Umbilical cord (tissue), 1 donor: ENCODE measurements at regions not wholly inside any gene's neighbourhood (a gene's known extent, or its start where the extent isn't known, plus 50 kb on each side); places are given as distances from the start of the nearest gene placed in this dataset.
"Not testable (repeated sequence)": the region's sequence is repeated elsewhere in the genome, so short reads cannot be mapped to it uniquely, and the experiment has no call there.

Experiments used
- DNase-seq: peaks from one replicate; pipeline ENCODE4 v3.0.0-alpha.2; 2015; ENCODE audit warnings: low spot score

DNA sequence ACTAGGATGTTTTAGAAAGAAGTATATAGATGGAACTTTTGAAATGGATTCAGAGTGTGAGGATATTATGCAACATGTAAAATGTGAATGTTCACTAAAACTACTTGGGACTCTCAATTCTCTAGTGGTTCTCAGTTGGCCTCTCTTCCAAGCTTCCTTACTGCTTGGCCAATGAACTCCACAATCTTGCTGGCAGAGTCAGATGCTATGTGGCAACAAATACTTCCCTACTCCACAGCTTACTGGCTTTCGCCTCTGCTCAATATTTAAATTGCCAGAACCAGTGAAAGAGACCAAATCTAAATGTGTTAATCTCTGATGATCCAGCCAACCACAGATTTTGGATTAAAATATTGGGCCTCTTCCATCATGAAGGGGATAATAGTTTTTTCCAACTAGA, 138.4 kb downstream of the HTR1B start:
- no peak for DNase-seq

DNA sequence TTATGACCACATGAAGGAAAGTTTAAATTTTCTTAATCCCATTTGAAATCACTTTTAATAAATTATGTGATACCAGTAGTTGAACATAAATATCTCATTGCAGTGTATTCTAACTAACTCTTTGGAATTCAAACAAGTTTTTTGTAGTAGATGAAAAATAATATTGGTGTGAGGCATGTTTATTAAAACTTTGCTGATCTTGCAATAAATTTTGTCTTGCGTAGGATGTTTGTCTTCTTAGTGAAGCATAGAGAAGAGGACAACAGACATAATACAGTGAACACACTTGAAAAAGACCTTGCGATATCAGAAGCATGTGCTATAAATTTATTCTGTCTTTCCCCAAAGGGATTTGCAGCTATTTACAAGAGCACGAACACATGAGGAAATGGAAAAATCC, 140.7 kb downstream of the HTR1B start:
- no peak for DNase-seq

DNA sequence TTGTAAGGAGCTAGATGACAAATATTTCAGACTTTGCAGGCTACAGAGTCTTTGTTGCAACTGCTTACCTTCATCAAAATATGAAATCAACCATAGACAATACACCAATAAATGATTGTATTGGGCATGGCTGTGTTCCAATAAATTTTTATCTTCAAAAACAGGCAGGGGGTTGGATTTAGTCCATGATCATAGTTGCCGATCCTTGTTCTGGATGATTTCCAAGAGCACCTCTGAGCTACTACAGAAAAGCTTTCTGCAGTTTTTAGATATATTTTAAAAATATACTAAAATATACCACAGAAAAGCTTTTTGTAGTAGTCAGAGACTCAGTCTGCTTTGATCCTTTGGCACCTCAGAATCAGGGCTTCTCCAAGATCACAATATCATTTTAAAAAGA, 145.0 kb downstream of the HTR1B start:
- DNase-seq: no peak

DNA sequence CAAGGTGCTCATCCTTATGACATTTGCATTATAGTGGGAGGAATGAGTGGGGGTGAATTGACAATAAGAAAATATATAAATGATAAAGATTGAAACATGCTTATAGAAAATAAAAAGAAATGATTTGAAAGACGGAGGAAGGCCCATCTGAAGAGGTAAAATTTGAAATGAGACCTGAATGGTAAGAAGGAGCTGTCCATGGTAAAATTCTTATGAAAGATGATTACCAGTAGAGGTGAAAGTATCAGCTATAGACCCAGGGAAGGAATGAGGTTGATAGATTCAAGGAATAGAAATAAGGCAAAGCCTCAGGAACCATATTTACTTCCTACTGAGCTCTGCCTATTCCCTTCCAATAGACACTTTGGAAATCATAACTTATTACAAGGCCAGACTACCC, 149.7 kb downstream of the HTR1B start:
- DNase-seq: no peak

DNA sequence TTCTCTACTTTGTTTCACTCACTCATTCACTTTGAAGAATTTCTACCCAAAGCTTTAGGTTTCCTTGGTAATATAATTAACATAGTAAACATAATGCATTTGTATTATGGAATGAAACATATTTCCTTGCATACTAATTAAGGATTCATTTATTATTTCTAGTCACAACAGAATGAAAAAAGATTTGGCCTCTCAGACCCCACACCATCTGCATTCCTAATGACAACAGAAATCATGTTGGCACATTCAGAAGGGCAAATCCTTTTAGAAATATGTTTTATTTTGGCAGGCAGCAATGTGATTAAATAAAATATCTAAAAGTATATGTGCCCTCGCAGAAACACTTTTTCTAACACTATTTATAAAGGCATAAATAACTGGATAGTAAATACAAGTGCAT, 163.4 kb downstream of the HTR1B start:
- no peak for DNase-seq

DNA sequence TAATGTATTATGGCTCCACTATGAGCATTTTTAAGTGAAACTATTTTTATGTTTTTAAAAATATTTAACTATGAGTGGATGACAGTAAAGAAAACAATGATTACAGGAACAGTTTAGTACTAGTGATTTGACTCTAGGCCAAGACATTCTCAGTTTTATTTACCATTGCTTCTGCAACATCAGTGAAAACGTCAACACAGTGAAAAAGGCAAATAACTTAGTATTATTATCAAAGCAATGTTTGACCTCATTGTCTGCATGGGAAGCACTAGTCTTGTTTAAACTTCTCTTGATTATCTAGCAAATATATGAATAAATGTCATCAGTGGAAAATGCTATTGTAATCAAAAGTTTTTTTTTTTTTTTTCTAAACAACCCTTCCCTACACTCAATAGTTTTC, 165.0 kb downstream of the HTR1B start:
- no peak for DNase-seq

DNA sequence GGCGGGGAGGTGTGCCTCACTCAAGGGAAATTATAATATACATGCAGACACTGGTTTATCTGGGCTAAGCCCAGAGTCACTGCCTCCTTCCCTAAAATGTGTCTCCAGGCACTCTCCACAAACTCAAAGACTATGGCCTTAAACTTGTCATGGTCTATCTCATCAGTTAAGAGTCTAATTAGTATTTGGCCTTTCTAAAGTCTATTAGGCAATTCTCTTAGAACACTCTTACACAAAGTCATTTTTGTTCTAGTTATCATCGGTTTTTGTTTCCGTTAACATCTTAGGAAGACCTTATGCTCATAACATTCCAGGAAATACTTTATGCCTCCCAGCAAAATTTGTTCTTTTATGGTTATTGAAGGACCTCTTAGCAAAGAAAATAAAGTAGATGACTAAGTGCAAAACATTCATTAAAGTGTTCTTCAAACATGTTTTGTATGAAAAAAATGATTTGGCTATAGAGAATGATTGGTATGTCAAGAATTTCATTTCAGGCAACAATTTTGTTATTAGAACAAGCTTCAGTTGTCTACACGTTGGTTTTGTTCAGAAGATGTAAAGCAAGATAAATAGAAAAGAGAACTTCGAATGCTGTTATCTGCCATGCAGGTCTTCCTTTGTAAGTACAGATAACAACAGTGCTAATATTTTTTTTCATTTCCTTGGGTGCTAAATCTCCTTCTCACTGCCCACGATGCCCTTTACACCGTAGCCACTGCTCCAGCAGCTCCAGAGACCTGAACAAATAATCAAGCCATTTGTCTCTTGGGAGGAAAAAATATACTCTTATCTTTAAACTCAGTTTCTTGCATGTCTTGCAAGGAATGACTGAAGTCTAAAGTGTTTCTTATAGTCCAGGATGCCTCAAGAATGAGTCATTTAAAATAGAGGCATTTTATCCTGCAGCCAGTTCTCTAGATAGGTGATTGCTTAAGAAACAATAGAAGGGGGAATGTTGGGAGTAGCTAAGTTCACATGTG, 170.4 kb downstream of the HTR1B start:
- DNase-seq: peak; percentile 37

DNA sequence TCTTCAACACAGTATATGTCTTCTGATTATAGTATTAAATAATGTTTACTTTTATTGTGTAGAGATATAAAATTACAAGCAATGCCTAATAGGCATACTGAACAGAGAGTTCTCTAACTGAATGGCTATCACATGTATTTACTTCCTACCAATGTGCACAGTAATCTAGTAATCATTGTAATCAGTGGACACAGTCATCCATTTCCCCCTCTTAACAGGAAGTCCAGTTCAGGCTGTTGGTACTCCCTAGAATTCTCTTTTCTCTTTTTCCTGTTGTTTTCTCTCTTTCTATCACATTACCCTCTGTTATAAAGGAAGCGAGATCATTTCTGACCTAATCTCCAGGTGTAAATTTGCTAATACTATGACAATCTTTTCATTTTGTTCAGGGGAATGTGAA, 172.5 kb downstream of the HTR1B start:
- DNase-seq: no peak

DNA sequence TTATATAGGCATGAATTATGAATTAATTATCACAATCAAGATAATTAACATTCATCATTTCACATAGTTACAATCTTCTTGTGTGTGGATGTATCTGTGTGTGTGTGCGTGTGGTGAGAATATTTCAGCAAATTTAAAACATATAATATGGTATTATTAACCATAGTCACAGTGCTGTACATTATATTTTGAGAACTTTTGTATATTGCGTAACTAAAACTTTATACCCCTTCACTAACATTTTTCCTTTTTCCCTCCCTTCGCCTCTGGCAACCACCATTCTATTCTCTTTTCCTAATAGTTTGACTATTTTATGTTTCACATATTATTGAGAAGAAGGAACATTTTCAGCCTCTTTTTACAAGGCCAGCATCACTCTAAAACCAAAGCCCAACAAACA, 176.8 kb downstream of the HTR1B start:
- no peak for DNase-seq

DNA sequence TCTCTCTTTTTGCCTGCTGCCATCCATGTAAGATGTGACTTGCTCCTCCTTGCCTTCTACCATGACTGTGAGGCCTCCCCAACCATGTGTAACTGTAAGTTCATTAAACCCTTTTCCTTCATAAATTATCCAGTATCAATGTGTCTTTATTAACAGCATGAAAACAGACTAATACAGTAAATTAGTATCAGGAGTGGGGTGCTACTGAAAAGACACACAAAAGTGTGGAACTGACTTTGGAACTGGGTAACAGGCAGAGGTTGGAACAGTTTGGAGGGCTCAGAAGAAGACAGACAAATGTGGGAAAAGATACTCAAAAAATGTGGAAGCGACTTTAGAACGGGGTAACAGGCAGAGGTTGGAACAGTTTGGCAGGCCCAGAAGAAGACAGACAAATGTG, 189.4 kb downstream of the HTR1B start:
- no peak for DNase-seq

DNA sequence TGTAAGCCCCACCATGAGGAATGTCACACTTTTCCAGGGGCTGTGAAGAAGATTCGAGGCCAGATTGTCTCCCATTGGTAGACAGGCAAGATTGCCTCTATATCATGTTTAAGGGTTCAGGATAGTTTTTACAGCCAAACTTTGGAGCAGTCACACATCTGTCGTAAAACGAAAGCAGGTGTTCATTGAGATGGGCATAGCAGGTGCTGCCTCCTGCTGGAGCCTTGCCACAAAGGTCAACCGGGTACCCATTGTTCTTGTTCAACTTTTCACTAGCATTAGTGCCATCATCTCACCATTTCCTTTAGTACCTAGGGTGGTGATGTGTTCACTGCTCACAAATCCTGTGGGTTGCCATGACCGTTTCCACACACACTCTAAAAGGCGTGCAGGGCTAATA, 198.3 kb downstream of the HTR1B start:
- no peak for DNase-seq

DNA sequence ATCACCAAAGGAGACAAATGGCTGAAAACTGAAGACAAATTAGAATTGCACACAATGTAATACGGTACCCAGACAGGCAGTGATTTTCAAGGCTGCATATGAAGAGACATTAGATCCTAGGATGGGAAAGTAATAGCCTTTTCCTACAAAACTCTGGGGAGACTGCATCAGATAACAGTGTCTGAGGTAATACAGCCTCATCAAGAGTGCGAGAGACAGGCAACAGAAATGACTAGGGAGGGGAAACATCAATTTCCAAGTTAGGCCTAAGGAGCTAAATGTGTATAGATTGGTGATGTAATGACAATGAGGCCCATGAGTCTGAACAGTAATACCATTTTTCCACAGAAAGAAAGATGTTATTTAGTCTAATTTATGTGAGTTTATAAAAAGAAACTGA, 200.3 kb downstream of the HTR1B start:
- DNase-seq: no peak

DNA sequence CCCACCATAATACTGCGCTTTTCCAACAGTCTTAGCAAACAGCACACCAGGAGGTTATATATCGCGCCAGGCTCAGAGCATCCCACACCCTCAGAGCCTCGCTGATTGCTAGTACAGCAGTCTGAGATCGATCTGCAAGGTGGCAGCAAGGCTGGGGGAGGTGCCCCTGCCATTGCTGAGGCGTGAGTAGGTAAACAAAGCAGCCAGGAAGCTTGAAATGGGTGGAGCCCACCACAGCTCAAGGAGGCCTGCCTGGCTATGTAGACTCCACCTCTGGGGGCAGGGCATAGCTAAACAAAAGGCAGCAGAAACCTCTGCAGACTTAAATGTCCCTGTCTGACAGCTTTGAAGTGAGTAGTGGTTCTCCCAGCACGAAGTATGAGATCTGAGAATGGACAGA, 211.5 kb downstream of the HTR1B start:
- DNase-seq: not testable (repeated sequence)

DNA sequence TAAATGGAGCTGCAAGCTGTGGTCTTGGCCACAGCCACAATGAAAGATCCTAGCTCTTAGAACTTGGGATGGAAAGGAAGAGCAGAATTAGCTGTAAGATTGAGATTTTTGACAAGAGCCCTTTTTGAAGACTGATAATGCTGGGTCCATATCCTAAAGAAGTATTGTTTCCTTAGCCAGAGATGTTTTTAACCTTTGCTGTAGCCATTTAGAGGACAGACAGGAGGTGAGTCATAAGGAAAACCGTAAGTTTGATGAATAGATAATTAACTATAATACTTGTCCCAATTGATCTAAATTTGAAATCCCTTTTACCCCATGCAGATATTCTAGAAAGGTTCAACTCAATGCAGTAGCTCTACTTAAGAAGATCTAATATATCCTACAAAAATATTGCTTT, 213.7 kb downstream of the HTR1B start:
- no peak for DNase-seq

DNA sequence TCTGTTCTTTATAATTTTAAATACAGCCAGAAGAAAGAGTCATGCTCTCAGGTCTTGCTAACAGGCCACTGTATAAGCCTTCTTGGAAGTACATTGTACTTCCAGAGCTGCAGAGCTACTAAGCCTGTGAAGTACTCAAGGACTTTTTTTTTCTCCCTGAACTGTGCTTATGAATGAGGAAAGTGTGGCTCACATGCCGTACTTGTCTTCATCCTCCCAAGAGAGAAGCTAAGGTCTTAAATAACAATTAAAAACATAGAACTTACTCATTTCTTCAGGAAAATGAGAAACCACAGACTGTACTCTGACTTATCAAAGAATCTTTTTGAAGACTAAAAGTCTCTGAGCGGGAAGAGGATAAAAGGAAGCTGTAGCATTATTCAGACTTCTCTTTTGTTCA, 218.3 kb downstream of the HTR1B start:
- no peak for DNase-seq

DNA sequence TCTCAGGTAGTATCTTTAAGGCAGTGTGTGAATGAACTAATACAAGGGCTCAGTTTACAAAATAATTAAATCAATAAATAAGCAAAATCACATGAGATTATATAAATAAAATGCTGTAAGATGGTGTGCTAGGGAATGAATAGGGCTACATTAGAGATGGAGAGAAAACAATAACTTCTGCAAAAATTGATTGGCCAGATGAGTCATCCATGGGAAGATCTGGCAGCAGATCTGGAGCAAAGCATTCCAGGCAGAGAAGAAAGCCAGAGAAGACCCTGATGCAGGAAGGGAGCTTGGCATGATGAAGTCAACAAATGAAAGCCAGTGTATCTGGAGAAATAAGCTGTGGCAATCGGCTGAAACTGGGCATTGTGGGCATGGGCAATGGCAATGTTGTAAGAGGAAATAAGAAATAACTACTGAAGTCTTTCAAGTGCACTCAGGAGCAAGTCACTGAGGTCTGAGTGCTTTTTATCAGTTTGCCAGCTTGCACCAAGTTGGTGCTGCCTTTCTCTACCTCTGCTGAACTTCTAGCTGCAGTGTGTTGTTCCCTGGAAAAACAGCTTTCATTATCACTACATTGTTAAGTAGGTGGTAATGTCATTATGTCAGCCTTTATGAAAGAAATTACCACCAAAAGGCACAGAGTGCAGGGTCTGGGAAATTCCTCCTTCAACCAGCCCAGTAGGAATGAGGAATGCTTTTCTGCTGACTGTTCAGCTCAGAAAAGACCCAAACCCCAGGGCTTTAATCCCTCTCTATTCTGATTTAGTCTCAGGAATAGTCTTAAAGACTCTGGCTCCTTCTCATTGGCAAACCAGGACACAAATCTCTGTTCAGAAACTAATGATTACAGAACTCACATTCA, 231.6 kb downstream of the HTR1B start:
- DNase-seq: no peak

DNA sequence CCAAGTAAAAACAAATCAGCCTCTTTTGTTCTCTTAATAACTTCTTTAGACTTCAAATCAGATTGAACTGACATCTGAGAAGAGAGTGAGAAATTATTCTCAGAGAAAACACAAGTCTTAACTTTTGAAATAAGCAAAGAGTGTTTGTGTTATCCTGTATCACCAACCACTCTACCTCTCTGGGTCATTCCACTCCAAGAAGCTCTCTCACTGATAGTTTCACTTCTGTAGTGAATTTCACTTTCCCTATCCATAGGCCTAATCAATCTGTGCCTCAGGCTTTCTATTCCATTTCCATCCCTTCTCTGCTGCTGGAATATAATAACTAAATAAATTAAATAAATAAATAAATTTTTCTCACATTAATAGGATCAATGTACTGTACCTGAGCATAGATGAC, 235.0 kb downstream of the HTR1B start:
- no peak for DNase-seq

DNA sequence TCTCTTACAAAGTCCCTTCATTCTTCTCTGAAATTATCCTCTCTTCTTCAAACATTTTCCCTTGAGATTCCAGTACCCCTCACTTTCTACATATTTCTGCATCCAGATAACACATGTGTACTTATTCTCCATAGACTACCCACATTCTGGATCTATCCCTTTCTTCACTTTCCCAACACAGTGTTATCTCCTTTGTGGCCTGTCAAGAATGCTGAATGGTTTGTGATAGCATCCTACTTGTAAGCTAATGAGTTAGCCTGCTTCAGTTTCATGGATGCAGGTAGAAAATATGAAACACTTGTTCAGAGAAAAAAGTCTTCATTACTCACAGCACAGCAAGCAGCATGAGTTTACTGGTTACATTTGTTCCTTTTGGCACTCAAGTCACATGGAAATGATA, 245.4 kb downstream of the HTR1B start:
- no peak for DNase-seq

DNA sequence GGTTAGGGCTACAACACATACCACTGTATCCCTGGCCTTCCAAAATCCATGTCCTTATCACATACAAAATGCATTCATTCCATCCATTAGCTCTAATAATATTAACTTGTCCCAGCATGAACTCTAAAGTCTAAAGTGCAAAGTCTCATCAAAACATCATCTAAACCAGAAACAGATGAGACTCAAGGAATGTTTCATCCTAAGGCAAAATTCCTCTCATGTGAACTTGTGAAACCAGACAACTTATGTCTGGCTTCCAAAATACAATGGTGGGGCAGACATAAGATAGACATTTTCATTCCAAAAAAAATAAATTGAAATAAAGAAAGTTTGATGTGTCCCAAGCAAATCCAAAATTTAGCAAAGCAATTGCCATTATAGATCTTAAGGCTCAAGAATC, 257.4 kb downstream of the HTR1B start:
- no peak for DNase-seq

DNA sequence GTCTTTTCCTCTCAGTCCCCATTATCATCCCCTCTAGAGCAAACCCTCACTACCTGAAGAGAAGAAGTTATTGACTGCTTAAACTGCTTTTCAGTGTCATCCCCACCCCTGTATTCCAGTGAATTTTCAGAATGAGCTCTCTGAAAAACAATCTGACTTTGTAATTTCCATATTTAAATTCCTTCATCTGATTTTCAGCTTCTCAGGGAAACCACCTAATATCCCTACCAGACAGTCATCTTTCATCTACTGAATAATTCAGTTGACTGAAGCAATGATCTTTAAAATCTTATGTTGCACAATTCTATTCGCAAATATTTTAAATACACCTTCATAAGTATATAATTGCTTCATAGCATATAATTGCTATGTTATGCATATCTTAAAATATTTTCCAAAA, 258.7 kb downstream of the HTR1B start:
- DNase-seq: no peak

DNA sequence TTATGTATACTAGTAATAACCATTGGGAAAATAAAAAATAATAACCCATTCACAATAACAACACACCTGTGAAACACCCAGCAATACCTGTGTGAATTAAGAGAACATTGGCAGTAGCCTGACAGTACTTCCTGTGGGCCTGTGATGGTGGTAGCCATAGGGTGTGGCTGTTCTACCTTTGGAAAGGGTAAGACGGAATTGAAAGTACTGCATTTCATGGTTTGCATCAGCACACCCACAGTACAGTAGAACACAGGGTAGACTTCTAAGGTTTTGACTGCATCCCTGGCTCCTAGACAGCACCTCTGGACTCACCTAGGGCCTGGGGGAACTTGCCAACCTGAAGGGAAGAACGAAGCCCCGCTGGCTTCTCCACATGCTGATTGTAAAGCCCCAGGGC, 279.8 kb downstream of the HTR1B start:
- no peak for DNase-seq

DNA sequence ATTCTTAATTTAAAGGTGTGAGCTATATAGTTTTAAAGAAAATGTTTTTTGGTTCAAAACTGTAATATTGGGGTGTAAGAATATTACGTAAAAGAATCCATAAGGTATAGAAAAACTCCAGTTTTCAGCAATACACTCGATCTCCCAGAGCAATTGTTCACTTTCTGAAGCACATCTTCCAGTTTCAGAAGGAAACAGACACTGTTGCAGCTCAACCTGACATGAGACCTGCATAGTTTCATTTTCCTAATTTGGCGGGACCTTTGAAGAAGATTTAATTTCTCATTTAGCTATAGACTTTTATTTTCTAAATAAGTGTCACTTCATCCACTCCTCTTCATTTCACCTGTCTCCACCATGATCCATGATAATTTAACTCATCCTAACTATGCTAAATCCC, 281.5 kb downstream of the HTR1B start:
- no peak for DNase-seq

DNA sequence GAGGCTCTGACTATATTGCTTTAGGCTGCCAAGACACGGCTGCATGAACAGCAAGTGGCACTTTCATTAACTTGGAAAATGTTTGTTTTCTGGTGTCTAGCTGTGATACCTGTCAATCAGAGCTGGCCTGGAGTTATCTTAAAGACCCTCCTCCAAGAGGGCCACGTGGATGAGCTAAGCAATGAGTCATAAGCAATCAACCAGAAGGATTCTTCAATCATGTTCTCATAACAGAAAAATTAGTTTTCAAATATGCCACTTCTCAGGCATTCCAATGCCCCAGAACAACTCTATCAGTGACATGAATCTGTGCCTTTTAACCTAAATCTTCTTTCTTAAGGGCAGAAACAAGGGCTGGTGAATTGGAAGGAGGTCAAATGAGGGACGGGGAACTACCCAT, 283.0 kb downstream of the HTR1B start:
- DNase-seq: no peak
